HEK293 (cell line): ENCODE measurements at regions not wholly inside any gene's neighbourhood (a gene's known extent, or its start where the extent isn't known, plus 50 kb on each side); places are given as distances from the start of the nearest gene placed in this dataset.

Experiments used
- CTCF ChIA-PET: fragments of 350-600 bp; formaldehyde crosslinking; extraction: SDS; loops from one replicate; lab custom pipeline; 2021; ENCODE audit warnings: antibody characterized with exemption; lab: Yijun Ruan, JAX
- POLR2A ChIA-PET: fragments of 300-600 bp; formaldehyde crosslinking; extraction: SDS; loops from one replicate; lab custom pipeline; 2020; ENCODE audit warnings: antibody characterized with exemption, inconsistent platforms; lab: Yijun Ruan, JAX
- H3K27ac ChIP-seq: fragments of 200-500 bp; sonication (Bioruptor generic); 2 replicates; pipeline ENCODE4 v1.5.1; 2014; ENCODE audit warnings: low read depth, low read length, control low read depth, inconsistent platforms; ENCODE audit errors: extremely low read depth
- H3K36me3 ChIP-seq, 2 experiments: fragments of 200-500 bp in 1 of 2; sonication (Bioruptor generic) in 1 of 2; 1 replicate in 1 of 2; 2 replicates in 1 of 2; pipeline ENCODE4 v1.5.1; 2014 to 2017; ENCODE audit warnings: inconsistent platforms in 2 of 2, low read length in 2 of 2; ENCODE audit not compliant: control insufficient read depth in 2 of 2, insufficient read depth in 1 of 2
- H3K4me1 ChIP-seq: fragments of 200-500 bp; sonication (Bioruptor generic); 2 replicates; pipeline ENCODE4 v1.5.1; 2014; ENCODE audit warnings: mild to moderate bottlenecking, low read length, inconsistent platforms; ENCODE audit not compliant: control insufficient read depth, insufficient read depth
- H3K4me3 ChIP-seq: 2 replicates; pipeline ENCODE4 v1.5.1; 2011; ENCODE audit warnings: low read depth, mild to moderate bottlenecking, control low read depth, low read length, moderate library complexity
- H3K9me3 ChIP-seq: fragments of 200-500 bp; sonication (Bioruptor generic); 2 replicates; pipeline ENCODE4 v1.5.1; 2014; ENCODE audit warnings: low read depth, low read length, inconsistent platforms; ENCODE audit not compliant: control insufficient read depth, insufficient read depth
- GLI2 ChIP-seq: fragments of 450-650 bp; formaldehyde crosslinking; IDR thresholded peaks from 2 replicates; pipeline ENCODE4; 2017; ENCODE audit warnings: missing biosample characterization, missing genetic modification characterization, low read depth, borderline replicate concordance
- PRDM10 ChIP-seq: fragments of 450-650 bp; formaldehyde crosslinking; IDR thresholded peaks from 2 replicates; pipeline ENCODE4 v1.5.1; 2016; ENCODE audit warnings: missing biosample characterization, missing genetic modification characterization
- PRDM4 ChIP-seq: fragments of 450-650 bp; formaldehyde crosslinking; IDR thresholded peaks from 2 replicates; pipeline ENCODE4 v1.5.1; 2017; ENCODE audit warnings: missing biosample characterization, missing genetic modification characterization
- ZFHX2 ChIP-seq: fragments of 450-650 bp; formaldehyde crosslinking; conservative IDR thresholded peaks from 2 replicates; pipeline ENCODE4 v1.5.1; 2016; ENCODE audit warnings: missing biosample characterization, missing genetic modification characterization
- ZNF157 ChIP-seq: fragments of 450-650 bp; formaldehyde crosslinking; IDR thresholded peaks from 2 replicates; pipeline ENCODE4 v1.5.1; 2016; ENCODE audit warnings: missing biosample characterization, missing genetic modification characterization
- ZNF169 ChIP-seq: fragments of 450-650 bp; formaldehyde crosslinking; IDR thresholded peaks from 2 replicates; pipeline ENCODE4 v1.5.1; 2016; ENCODE audit warnings: missing biosample characterization, missing genetic modification characterization
- ZNF280C ChIP-seq: fragments of 450-650 bp; formaldehyde crosslinking; IDR thresholded peaks from 2 replicates; pipeline ENCODE4 v1.5.1; 2016; ENCODE audit warnings: missing biosample characterization, missing genetic modification characterization
- ZNF292 ChIP-seq: fragments of 450-650 bp; formaldehyde crosslinking; IDR thresholded peaks from 2 replicates; pipeline ENCODE4 v1.5.1; 2016; ENCODE audit warnings: low read depth, missing biosample characterization, missing genetic modification characterization, borderline replicate concordance
- ZNF354C ChIP-seq: fragments of 450-650 bp; formaldehyde crosslinking; IDR thresholded peaks from 2 replicates; pipeline ENCODE4 v1.5.1; 2016; ENCODE audit warnings: missing biosample characterization, missing genetic modification characterization, low read depth, borderline replicate concordance
- ZNF366 ChIP-seq: fragments of 450-650 bp; formaldehyde crosslinking; conservative IDR thresholded peaks from 2 replicates; pipeline ENCODE4 v1.5.1; 2016; ENCODE audit warnings: missing biosample characterization, missing genetic modification characterization
- ZNF624 ChIP-seq: fragments of 450-650 bp; formaldehyde crosslinking; IDR thresholded peaks from 2 replicates; pipeline ENCODE4 v1.5.1; 2017; ENCODE audit warnings: missing biosample characterization, missing genetic modification characterization
- ZNF692 ChIP-seq: fragments of 450-650 bp; formaldehyde crosslinking; IDR thresholded peaks from 2 replicates; pipeline ENCODE4 v1.5.1; 2016; ENCODE audit warnings: missing biosample characterization, missing genetic modification characterization
- ZNF776 ChIP-seq: fragments of 450-650 bp; formaldehyde crosslinking; IDR thresholded peaks from 2 replicates; pipeline ENCODE4 v1.5.0; 2017; ENCODE audit warnings: missing biosample characterization, missing genetic modification characterization, borderline replicate concordance

GRCh38 chr9:18138656-18139055 lies 335.3 kb upstream of the ADAMTSL1 start:
- POLR2A ChIA-PET: no interaction called here
- Histone ChIP-seq H3K4me3 (no peak overlapping the region), H3K27ac (no peak overlapping the region), H3K4me1 (no peaks in the 10 kb centered on the region), H3K36me3 (no peaks in the 10 kb centered on the region), H3K9me3 (no peaks in the 10 kb centered on the region)
- TF ChIP-seq ZNF624 (tag by site-specific recombination) (no peak), ZNF292 (tag by site-specific recombination) (no peak), PRDM10 (tag by site-specific recombination) (no peak), ZNF354C (tag by site-specific recombination) (no peak), ZNF776 (tag by site-specific recombination) (no peak), ZNF157 (tag by site-specific recombination) (no peak), ZNF366 (tag by site-specific recombination) (no peak), ZFHX2 (tag by site-specific recombination) (no peak)
- CTCF ChIA-PET: no interaction called here

GRCh38 chr9:18141681-18142080 lies 332.3 kb upstream of the ADAMTSL1 start:
- Histone ChIP-seq H3K36me3 (no peaks in the 10 kb centered on the region), H3K4me3 (no peak overlapping the region), H3K4me1 (no peaks in the 10 kb centered on the region), H3K27ac (no peak overlapping the region), H3K9me3 (no peaks in the 10 kb centered on the region)
- TF ChIP-seq GLI2: no peak
- no peak for TF ChIP-seq ZNF280C
- TF ChIP-seq ZNF692 (tag by site-specific recombination): no peak
- TF ChIP-seq PRDM4 (tag by site-specific recombination): no peak
- no peak for TF ChIP-seq ZNF169 (tag by site-specific recombination)
- ChIA-PET POLR2A (no interaction called here), CTCF (interaction anchor here (0.6 to 5.7 kb wide), 6 partner anchors 11 to 331 kb away, joined by 3 to 30 read pairs (median 6); no protein-coding TSS in a partner anchor)
